SK-N-SH treated with all-trans-retinoic acid at 6 μM for 48 hours (cell line): ENCODE measurements at regions not wholly inside any gene's neighbourhood (a gene's known extent, or its start where the extent isn't known, plus 50 kb on each side); places are given as distances from the start of the nearest gene placed in this dataset.

ENCODE experiments used
- ATAC-seq: fragments of 200-7000 bp; cut with Tn5 transposase; 3 replicates; pipeline ENCODE4 v1.9.1; 2020; ENCODE audit warnings: mild to moderate bottlenecking, moderate library complexity
- ARNTL ChIP-seq: fragments of 450-650 bp; formaldehyde crosslinking; IDR thresholded peaks from 2 replicates; pipeline ENCODE4 v1.5.0; 2020; ENCODE audit warnings: low read depth, mild to moderate bottlenecking, moderate library complexity, borderline replicate concordance
- BACH2 ChIP-seq: fragments of 250-450 bp; sonication (Bioruptor Pico); IDR thresholded peaks from 2 replicates; pipeline ENCODE4 v1.9.0; 2021; ENCODE audit warnings: mild to moderate bottlenecking, borderline replicate concordance
- CSDC2 ChIP-seq: fragments of 250-450 bp; sonication (Bioruptor Pico); IDR thresholded peaks from 2 replicates; pipeline ENCODE4 v1.5.0; 2020; ENCODE audit warnings: mild to moderate bottlenecking, moderate library complexity
- GLIS3 ChIP-seq: fragments of 250-450 bp; sonication (Bioruptor Pico); IDR thresholded peaks from 2 replicates; pipeline ENCODE4 v1.5.0; 2020; ENCODE audit warnings: mild to moderate bottlenecking, moderate library complexity
- OSR1 ChIP-seq: fragments of 250-450 bp; sonication (Bioruptor Pico); IDR thresholded peaks from 2 replicates; pipeline ENCODE4 v1.8.0; 2022; ENCODE audit warnings: moderate library complexity, mild to moderate bottlenecking, inconsistent platforms
- PPARA ChIP-seq: fragments of 250-450 bp; sonication (Bioruptor Pico); IDR thresholded peaks from 2 replicates; pipeline ENCODE4 v1.5.0; 2020; ENCODE audit warnings: mild to moderate bottlenecking, borderline replicate concordance
- RARB ChIP-seq: fragments of 250-450 bp; sonication (Bioruptor Pico); IDR thresholded peaks from 2 replicates; pipeline ENCODE4 v1.8.0; 2021; ENCODE audit warnings: mild to moderate bottlenecking, moderate library complexity
- SNAI2 ChIP-seq: fragments of 250-450 bp; sonication (Bioruptor Pico); IDR thresholded peaks from 2 replicates; pipeline ENCODE4 v1.5.0; 2020; ENCODE audit warnings: mild to moderate bottlenecking, moderate library complexity
- ZC3H10 ChIP-seq: fragments of 250-450 bp; sonication (Bioruptor Pico); IDR thresholded peaks from 2 replicates; pipeline ENCODE4 v1.5.1; 2021; ENCODE audit warnings: mild to moderate bottlenecking, moderate library complexity
- ZFP3 ChIP-seq: fragments of 250-450 bp; sonication (Bioruptor Pico); IDR thresholded peaks from 2 replicates; pipeline ENCODE4 v1.5.0; 2020; ENCODE audit warnings: mild to moderate bottlenecking, moderate library complexity
- ZFP30 ChIP-seq: fragments of 450-650 bp; formaldehyde crosslinking; IDR thresholded peaks from 2 replicates; pipeline ENCODE4 v1.5.0; 2022; ENCODE audit warnings: mild to moderate bottlenecking, moderate library complexity
- ZNF565 ChIP-seq: fragments of 450-650 bp; formaldehyde crosslinking; conservative IDR thresholded peaks from 2 replicates; pipeline ENCODE4 v1.5.0; 2020; ENCODE audit warnings: low read depth, mild to moderate bottlenecking, moderate library complexity
- ZNF70 ChIP-seq: fragments of 450-650 bp; formaldehyde crosslinking; IDR thresholded peaks from 2 replicates; pipeline ENCODE4 v1.5.0; 2020; ENCODE audit warnings: mild to moderate bottlenecking, moderate library complexity
- ZNF8 ChIP-seq: fragments of 450-650 bp; formaldehyde crosslinking; IDR thresholded peaks from 2 replicates; pipeline ENCODE4 v1.5.0; 2020; ENCODE audit warnings: mild to moderate bottlenecking, moderate library complexity
- TF ChIP-seq, protein P1 (sequence below): fragments of 250-450 bp; sonication (Bioruptor Pico); IDR thresholded peaks from 2 replicates; pipeline ENCODE4 v1.5.1; 2020; ENCODE audit warnings: low read depth, mild to moderate bottlenecking, moderate library complexity
- TF ChIP-seq, protein P2 (sequence below): fragments of 250-450 bp; sonication (Bioruptor Pico); IDR thresholded peaks from 2 replicates; pipeline ENCODE4 v1.8.0; 2021; ENCODE audit warnings: low read depth, mild to moderate bottlenecking, moderate library complexity, borderline replicate concordance
- TF ChIP-seq, protein P3 (sequence below): fragments of 250-450 bp; sonication (Bioruptor Pico); IDR thresholded peaks from 2 replicates; pipeline ENCODE4 v1.8.0; 2020; ENCODE audit warnings: mild to moderate bottlenecking, moderate library complexity, borderline replicate concordance
- TF ChIP-seq, protein P4 (sequence below): fragments of 250-450 bp; sonication (Bioruptor Pico); IDR thresholded peaks from 2 replicates; pipeline ENCODE4 v1.5.1; 2021; ENCODE audit warnings: mild to moderate bottlenecking, moderate library complexity

DNA sequence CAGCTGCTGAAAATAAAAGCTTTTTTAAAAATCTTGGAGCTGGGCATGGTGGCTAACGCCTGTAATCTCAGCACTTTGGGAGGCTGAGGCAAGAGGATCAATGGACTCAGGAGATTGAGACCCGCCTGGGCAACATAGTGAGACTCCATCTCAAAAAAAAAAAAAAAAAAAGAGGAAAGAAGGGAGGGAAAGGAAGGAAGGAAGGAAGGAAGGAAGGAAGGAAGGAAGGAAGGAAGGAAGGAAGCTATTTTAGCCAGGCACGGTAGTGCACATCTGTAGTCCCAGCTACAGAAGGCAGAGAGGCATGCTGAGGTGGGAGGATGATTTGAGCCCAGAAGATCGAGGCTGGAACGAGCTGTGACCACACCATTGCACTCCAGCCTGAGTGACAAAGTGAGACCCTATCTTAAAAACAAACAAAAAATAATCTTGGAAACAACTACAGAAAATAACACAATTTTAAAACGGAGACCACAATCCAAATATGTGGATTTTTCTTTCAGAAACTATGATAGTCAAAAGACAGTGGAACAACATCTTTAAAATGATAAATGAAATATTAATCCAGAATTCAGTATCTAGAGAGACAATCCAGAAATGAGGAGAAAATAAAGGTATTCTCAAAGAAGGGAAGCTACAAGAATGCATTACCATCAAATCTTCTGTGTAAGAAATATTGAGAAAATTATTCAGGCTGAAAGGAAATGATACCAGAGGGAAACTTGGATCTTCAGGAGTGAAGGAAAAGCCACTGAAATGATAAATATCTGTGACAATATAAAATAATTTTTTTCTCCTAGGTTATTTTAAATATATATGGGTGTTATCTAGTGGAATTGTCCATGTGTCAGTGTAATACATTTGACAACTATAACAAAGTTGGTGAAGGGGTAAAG lies 182.0 kb downstream of the GPX5 start:
- ATAC-seq: no peak

DNA sequence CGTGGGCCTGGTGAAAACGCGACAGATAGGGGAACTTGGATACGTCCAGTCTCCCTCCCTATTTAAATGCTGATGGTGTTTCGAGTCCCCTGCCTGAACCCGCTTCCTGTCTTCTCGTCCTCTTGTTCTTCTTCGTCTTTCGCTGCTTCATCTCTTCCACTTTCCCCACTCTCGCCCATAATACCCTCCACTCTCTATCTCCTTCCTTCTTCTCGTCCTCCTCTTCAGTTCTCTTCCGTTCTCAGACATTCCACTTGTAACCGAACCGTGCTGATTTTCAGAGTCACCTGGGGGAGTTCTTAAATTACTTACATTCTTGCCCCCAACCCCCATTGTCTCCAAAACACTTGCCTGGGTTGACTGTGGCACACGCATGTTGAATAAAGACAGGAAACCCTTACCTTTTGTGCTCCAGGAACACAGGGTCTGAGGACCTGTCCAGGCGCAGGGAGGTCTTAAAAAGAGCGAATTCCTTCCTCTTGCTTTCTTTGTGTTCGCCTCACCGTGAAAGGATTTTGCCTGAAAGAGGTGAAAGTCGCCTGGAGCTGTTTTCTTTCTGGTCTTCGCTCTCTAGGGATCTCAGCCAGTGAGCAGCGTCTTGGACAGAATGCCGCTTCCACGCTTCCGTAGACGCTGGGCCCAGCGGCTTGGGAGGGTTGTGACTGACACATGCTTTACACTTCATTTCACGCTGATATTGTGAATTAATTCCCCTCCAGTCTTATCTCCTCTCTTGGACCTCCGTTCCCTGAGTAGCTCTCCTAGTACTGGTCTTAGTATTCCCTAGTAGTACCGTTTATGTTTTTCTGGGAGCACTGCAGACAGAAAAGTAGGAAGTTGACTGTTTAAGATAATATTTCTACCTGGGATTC lies 184.0 kb downstream of the GPX5 start:
- TF ChIP-seq, protein P1, sequence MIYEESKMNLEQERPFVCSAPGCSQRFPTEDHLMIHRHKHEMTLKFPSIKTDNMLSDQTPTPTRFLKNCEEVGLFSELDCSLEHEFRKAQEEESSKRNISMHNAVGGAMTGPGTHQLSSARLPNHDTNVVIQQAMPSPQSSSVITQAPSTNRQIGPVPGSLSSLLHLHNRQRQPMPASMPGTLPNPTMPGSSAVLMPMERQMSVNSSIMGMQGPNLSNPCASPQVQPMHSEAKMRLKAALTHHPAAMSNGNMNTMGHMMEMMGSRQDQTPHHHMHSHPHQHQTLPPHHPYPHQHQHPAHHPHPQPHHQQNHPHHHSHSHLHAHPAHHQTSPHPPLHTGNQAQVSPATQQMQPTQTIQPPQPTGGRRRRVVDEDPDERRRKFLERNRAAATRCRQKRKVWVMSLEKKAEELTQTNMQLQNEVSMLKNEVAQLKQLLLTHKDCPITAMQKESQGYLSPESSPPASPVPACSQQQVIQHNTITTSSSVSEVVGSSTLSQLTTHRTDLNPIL (CRISPR knock-in tag): no peak
- TF ChIP-seq, protein P2, sequence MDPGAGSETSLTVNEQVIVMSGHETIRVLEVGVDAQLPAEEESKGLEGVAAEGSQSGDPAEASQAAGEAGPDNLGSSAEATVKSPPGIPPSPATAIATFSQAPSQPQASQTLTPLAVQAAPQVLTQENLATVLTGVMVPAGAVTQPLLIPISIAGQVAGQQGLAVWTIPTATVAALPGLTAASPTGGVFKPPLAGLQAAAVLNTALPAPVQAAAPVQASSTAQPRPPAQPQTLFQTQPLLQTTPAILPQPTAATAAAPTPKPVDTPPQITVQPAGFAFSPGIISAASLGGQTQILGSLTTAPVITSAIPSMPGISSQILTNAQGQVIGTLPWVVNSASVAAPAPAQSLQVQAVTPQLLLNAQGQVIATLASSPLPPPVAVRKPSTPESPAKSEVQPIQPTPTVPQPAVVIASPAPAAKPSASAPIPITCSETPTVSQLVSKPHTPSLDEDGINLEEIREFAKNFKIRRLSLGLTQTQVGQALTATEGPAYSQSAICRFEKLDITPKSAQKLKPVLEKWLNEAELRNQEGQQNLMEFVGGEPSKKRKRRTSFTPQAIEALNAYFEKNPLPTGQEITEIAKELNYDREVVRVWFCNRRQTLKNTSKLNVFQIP (CRISPR knock-in tag): no peak
- TF ChIP-seq, protein P3, sequence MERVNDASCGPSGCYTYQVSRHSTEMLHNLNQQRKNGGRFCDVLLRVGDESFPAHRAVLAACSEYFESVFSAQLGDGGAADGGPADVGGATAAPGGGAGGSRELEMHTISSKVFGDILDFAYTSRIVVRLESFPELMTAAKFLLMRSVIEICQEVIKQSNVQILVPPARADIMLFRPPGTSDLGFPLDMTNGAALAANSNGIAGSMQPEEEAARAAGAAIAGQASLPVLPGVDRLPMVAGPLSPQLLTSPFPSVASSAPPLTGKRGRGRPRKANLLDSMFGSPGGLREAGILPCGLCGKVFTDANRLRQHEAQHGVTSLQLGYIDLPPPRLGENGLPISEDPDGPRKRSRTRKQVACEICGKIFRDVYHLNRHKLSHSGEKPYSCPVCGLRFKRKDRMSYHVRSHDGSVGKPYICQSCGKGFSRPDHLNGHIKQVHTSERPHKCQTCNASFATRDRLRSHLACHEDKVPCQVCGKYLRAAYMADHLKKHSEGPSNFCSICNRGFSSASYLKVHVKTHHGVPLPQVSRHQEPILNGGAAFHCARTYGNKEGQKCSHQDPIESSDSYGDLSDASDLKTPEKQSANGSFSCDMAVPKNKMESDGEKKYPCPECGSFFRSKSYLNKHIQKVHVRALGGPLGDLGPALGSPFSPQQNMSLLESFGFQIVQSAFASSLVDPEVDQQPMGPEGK: no peak
- TF ChIP-seq BACH2 (CRISPR knock-in tag): no peak
- TF ChIP-seq ZFP30: no peak
- TF ChIP-seq CSDC2 (CRISPR knock-in tag): no peak
- no peak for TF ChIP-seq ZFP3 (CRISPR knock-in tag)
- peak; percentile 71 for ATAC-seq

More for the DNA sequence above, 182.0 kb downstream of the GPX5 start:
- TF ChIP-seq, protein P1 (CRISPR knock-in tag): no peak
- TF ChIP-seq OSR1 (no peak), ZNF8 (CRISPR knock-in tag) (no peak), SNAI2 (no peak), ZNF70 (CRISPR knock-in tag) (no peak), ARNTL (CRISPR knock-in tag) (no peak), ZFP3 (CRISPR knock-in tag) (no peak), CSDC2 (CRISPR knock-in tag) (no peak), RARB (CRISPR knock-in tag) (no peak), GLIS3 (CRISPR knock-in tag) (no peak)
- TF ChIP-seq, protein P2 (CRISPR knock-in tag): no peak
- TF ChIP-seq, protein P4, sequence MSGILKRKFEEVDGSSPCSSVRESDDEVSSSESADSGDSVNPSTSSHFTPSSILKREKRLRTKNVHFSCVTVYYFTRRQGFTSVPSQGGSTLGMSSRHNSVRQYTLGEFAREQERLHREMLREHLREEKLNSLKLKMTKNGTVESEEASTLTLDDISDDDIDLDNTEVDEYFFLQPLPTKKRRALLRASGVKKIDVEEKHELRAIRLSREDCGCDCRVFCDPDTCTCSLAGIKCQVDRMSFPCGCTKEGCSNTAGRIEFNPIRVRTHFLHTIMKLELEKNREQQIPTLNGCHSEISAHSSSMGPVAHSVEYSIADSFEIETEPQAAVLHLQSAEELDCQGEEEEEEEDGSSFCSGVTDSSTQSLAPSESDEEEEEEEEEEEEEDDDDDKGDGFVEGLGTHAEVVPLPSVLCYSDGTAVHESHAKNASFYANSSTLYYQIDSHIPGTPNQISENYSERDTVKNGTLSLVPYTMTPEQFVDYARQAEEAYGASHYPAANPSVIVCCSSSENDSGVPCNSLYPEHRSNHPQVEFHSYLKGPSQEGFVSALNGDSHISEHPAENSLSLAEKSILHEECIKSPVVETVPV: no peak

DNA sequence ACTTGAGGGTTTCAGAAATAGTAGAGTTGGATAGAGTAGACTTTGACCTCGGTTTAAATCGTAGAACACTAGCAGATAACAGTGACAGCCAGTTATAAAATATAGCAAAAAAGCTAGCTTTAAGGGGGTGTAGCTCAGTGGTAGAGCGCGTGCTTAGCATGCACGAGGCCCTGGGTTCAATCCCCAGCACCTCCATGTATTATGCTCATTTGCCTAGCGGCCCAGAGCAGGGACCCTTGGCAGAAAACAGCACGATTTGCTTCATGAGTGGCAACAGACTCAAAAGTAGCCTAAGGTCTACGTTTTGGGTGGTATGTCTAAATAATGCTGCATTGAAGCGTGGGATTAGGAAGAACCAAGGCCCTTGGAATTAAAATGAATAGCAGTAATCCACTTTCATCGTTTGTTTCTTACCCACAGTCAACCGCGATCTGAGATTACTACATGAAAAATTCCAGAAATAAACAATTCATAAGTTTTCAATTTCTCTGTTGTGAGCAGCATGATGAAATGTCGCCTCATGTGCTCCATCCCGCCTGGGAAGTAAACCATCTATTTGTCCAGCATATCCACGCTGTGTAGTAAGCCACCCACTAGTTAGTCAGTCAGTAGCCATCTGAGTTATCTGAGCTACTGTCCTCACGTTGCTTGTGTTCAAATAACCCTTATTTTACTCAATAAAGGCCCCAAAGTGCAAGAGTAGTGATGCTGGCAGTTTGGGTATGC lies 184.9 kb downstream of the GPX5 start:
- TF ChIP-seq ZFP30: no peak
- TF ChIP-seq OSR1: no peak
- TF ChIP-seq ZC3H10 (CRISPR knock-in tag): no peak
- TF ChIP-seq ZNF8 (CRISPR knock-in tag): no peak
- TF ChIP-seq ZNF565 (CRISPR knock-in tag): no peak
- no peak for TF ChIP-seq CSDC2 (CRISPR knock-in tag)
- TF ChIP-seq PPARA (CRISPR knock-in tag): no peak
- peak; percentile 89 for ATAC-seq
